ENCODE measurements at regions not wholly inside any gene's neighbourhood (a gene's known extent, or its start where the extent isn't known, plus 50 kb on each side); places are given as distances from the start of the nearest gene placed in this dataset.
A peak's percentile ranks its signal among the peaks of the same experiment; 100 is the strongest.
"Not testable (repeated sequence)": the region's sequence is repeated elsewhere in the genome, so short reads cannot be mapped to it uniquely, and the experiment has no call there.

DNA sequence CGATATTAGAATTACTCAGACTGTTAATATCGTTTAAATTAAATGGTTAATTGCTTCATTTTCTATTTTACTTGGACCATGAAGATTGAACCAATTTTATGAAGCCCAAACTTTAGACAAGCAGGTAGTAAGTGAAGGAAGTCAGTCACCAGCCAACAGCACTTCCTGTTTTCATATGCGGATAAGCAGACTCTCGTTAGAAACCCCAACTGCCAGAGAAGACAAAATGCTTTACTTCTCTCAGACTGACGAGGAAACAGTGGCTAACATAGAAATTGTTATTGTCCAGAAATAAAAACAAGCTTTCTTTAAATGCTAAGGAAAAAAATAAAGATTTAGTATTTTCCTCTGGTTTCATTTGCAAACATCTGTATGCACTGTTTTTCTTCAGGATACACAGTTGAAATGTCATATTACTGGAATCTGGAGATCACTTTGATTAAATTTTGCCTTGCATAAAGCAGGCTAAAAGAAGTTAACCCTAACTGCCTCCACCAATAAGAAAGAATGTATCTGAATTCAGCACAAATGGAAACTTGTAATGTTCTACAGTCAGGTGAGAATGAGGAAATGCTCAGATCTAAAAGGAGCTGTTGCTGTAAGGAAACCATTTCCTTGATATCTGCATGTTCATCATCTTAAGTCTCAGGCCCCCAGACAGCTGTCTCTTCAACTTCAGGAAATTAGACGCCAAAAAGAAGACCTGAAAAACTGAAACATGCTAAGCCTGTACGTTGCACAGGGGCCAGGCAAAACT, 129.8 kb upstream of the SAMSN1 start:
- peak; percentile 67 for DNase-seq (ENCODE audit: low read depth)
- TF ChIP-seq, protein P1, sequence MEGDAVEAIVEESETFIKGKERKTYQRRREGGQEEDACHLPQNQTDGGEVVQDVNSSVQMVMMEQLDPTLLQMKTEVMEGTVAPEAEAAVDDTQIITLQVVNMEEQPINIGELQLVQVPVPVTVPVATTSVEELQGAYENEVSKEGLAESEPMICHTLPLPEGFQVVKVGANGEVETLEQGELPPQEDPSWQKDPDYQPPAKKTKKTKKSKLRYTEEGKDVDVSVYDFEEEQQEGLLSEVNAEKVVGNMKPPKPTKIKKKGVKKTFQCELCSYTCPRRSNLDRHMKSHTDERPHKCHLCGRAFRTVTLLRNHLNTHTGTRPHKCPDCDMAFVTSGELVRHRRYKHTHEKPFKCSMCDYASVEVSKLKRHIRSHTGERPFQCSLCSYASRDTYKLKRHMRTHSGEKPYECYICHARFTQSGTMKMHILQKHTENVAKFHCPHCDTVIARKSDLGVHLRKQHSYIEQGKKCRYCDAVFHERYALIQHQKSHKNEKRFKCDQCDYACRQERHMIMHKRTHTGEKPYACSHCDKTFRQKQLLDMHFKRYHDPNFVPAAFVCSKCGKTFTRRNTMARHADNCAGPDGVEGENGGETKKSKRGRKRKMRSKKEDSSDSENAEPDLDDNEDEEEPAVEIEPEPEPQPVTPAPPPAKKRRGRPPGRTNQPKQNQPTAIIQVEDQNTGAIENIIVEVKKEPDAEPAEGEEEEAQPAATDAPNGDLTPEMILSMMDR (IDR thresholded peaks at IDR 0.05; ENCODE audit: low read depth, low read length, missing control alignments): no peak
- no peak overlapping the region for H3K4me3 ChIP-seq (ENCODE audit: low read depth, low read length)

DNA sequence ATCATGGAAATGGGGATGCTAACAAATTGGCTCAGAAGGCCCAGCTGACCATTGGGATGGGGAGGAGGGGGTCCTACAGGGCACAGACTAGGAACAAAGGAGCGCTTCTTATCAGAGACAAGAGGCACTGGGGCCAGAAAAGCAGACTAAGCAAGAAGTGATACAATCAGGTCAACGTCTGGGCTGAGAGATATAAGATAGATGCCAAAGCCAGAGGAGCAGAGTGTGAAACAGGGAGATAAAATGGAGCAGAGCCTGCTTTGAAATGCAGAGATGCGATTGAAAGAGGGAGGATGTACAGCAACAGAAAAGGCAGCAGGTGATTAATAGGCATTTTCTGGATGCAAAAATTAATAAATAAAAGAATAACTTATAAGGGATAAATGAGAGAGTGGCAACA, 127.5 kb upstream of the SAMSN1 start:
- TF ChIP-seq, protein P1 (IDR thresholded peaks at IDR 0.05; ENCODE audit: low read depth, low read length, missing control alignments): no peak
- no peak for DNase-seq (ENCODE audit: low read depth)
- H3K4me3 ChIP-seq (ENCODE audit: low read depth, low read length): no peak overlapping the region

- TF ChIP-seq, protein P1 (IDR thresholded peaks at IDR 0.05; ENCODE audit: low read depth, low read length, missing control alignments): no peak
- no peak overlapping the region for H3K4me3 ChIP-seq (ENCODE audit: low read depth, low read length)
- no peak for DNase-seq (ENCODE audit: low read depth)
Observed at GRCh38 chr21:14672466-14672865, 126.4 kb upstream of the SAMSN1 start.

DNA sequence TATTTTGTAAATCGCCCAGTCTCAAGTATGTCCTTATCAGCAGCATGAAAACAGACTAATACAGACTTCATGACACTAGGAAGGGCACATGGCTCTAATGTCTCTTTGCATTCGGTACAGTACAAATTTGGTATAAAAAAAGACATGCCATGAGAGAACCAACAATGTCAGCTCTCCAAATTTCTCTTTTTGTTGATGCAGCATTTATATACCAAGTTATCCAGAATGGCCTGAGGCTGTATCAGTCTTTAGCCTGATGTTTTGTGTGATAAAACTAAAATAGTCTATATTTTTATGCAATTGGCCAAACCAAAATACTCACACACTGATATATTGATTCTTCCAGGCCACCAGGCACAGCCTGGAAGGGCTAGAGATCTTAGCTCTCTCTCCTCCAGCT, 124.3 kb upstream of the SAMSN1 start:
- no peak for DNase-seq (ENCODE audit: low read depth)
- no peak overlapping the region for H3K4me3 ChIP-seq (ENCODE audit: low read depth, low read length)
- TF ChIP-seq, protein P1 (IDR thresholded peaks at IDR 0.05; ENCODE audit: low read depth, low read length, missing control alignments): no peak

- not testable (repeated sequence) for H3K4me3 ChIP-seq (ENCODE audit: low read depth, low read length); DNase-seq (ENCODE audit: low read depth)
Observed at GRCh38 chr21:14669092-14669491, 123.0 kb upstream of the SAMSN1 start.

DNA sequence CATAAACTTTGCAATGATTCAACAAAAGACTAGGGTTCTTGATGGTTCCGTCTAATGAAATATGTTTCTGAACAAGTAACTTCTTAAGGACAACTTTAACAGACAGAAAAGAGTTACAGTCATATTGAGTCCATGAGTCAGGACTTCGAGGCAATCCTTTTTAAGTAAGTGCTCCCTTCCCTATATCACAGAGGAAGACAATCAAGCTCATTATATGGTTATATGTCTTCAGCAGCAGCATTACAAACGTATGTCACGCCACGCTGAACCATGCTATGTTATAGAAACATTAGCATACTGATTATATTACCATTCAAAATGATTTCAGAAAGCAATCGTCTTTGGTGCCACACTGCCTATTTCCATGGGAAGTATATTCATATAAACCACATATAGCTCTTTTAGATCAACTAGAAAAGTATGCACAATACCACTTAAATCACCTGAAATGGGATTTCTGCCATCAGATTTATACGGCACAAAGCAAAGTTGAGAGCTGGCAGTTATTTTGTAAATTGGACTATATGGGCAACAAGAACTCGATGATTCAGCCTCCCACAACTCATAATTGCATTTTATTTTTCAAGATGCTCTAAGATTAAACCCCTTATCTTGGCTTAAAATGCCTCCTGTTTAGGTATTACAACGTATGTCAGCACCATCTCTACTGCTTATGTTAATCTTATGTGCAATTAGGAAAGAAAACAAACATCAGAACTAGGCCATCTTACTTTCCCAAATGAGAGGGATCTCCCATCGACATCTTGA, 111.3 kb upstream of the SAMSN1 start:
- TF ChIP-seq, protein P1 (IDR thresholded peaks at IDR 0.05; ENCODE audit: low read depth, low read length, missing control alignments): no peak
- no peak for DNase-seq (ENCODE audit: low read depth)
- no peak overlapping the region for H3K4me3 ChIP-seq (ENCODE audit: low read depth, low read length)

DNA sequence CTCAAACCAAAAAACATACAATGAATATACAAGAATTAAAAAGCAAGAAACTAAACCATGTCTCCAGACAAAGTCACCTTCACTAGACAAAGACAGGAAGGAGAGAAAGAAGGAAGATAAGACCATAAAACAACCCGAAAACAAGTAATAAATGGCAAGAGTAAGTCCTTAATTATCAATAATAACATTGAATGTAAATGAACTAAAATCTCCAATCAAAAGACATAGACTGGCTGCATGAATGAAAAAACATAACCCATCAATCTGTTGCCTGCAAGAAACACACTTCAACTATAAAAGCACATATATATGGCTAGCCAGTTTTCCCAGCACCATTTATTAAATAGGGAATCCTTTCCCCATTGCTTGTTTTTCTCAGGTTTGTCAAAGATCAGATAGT, 100.8 kb upstream of the SAMSN1 start:
- no peak for DNase-seq (ENCODE audit: low read depth)
- H3K4me3 ChIP-seq (ENCODE audit: low read depth, low read length): no peak overlapping the region
- TF ChIP-seq, protein P1 (IDR thresholded peaks at IDR 0.05; ENCODE audit: low read depth, low read length, missing control alignments): no peak
